NCI-H2107 (cell line): ENCODE measurements at regions not wholly inside any gene's neighbourhood (a gene's known extent, or its start where the extent isn't known, plus 50 kb on each side); places are given as distances from the start of the nearest gene placed in this dataset.

Source experiments
- DNase-seq: peaks from one replicate; lab custom pipeline; 2025; lab: John Stamatoyannopoulos, UW

DNA sequence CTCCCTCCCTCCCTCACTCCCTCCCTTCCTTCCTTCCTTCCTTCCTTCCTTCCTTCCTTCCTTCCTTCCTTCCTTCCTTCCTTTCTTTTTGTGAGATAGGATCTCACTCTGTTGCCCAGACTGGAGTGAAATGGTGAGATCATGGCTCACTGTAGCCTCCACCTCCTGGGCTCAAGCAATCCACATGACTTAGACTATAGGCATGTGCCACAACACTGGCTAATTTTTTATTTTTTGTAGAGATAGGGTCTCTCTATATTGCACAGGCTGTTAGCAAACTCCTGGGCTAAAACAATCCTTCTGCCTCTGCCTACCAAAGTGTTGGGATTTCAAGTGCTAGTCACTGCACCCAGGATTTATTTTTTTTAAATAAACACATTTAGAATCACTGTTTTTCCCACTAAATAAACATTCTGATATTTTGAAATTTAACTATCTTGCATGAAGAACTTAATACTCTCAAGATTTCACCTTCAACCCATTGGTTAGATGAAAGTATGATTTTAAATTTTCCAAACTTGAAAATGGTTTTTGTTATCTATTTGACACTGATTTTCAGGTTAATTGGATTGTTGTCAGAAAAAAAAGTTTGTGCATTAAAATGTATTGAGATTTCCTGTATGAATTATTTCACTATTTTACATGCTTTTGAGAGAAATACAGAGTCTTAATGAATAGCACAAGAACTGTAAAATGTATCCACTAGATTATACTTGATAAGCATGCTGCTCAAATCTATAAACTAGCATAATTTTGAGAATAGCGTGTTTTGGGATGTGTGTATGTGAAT lies 745.1 kb downstream of the TSN start:
- DNase-seq = no peak

GRCh38 chr2:122506620-122507019 lies 751.2 kb downstream of the TSN start:
- DNase-seq = no peak

DNA sequence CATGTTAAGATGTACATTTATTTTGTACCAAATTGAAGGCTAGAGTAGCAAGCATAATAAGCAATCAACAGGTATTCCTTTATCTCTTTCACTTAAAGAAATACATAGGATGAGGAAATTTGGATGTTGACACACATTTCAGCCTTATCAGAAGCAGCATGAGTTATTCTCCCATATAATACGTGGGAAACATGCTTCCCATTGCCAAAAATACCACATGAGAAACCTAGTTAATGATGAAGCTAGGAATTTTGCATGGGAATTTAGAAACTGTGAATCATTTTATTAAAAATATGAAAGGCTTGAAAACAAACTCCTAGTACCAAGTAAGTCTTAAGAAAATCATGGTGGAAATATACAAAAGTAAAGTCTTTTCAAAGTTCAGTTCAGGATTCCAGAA lies 751.8 kb downstream of the TSN start:
- DNase-seq = no peak

DNA sequence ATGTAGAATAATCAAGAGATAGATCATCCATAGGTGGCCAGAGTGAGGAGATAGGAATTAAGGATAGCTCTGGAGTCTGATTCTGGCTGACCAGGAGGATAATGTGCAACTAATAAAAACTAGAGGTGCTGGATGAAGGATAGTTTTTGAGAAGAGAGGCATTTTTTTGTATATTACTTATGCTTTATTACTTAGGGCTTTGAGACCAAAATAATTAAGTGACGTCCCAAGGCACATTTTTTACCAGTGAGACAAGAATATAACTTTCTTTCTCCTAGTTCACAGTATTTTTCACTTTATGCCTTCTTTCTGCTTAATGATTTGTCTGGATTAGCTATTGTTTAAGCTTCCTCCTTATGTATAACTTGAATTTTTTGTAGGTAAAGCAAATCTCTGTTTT lies 756.6 kb downstream of the TSN start:
- no peak for DNase-seq

GRCh38 chr2:122514451-122514996 lies 759.1 kb downstream of the TSN start:
- no peak for DNase-seq

GRCh38 chr2:122515731-122516290 lies 760.4 kb downstream of the TSN start:
- no peak for DNase-seq

DNA sequence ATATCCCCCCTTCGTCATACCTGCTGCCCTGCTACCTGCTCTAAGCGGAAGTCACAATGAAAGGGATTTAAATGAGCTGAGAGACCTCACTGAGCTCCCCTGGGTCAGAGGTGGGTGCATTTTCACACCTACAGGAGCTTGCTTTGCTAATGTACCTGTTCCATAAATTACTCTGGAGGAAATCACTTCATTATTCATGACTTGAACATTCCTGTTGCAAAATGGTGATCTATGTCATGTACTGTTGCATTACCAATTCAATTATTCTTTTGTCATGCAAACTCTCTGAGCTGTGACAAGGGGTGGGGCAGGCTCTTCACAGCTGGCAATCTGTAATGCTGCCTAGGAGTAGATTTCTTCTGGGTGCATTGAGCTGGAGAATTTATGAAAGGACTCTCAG lies 761.3 kb downstream of the TSN start:
- no peak for DNase-seq

DNA sequence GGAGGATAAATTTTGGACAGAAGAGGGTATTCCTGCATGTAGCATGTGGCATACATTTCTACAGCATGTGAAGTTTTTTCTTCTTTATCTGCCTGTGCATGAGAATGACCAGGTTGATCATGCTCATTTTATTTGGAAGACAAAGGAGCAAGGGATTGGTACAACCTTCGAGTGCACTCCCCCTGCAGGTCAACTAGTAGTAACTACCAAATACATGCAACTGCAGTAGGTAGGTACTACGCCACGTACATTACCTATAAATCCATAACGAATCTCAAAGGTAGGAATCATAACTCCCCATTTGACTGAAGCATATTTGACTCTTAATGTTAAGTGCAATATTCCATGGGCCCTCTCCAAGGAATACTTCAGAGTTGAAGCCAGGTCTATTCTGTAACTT lies 763.9 kb downstream of the TSN start:
- no peak for DNase-seq

GRCh38 chr2:122519821-122520611 lies 764.6 kb downstream of the TSN start:
- DNase-seq = no peak

- no peak for DNase-seq
Observed at GRCh38 chr2:122523143-122523542, 767.7 kb downstream of the TSN start.

GRCh38 chr2:122523981-122524380 lies 768.5 kb downstream of the TSN start:
- DNase-seq = no peak

DNA sequence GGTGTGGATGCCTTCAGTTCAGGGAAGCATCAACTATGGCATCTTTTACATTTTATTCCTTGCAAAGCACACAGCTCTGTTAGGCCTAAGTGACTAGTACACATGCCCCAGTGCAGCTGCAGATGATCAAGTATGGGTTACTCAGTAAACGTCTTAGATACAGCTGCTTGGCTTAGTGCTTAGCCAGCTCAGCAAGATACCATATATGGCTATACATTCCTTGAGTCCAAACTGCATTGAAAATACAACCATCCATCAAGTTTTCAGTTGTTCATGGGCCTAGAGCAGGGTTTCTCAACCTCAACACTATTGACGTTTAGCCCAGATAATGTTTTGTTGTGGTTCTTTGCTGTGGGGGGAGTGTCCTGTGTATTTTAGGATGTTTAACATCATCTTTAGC lies 769.9 kb downstream of the TSN start:
- no peak for DNase-seq

DNA sequence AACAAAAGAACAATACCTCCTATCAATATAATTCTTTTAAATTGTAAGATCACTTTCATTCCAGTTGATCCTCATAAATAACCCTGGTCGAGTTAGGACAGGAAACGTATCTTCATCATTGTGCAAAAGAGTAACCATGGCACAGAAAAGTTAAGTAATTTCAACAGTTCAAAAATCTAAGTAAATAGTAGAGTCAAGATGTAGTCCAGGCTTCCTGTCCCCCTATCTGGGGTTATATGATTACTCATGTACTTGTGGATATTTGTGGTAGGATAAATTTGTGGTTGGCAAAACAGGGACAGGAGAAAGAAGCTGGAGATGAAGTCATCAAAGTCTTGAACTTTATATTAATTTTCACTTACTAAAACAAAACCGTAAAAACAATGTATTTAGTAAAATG lies 772.6 kb downstream of the TSN start:
- DNase-seq = no peak

DNA sequence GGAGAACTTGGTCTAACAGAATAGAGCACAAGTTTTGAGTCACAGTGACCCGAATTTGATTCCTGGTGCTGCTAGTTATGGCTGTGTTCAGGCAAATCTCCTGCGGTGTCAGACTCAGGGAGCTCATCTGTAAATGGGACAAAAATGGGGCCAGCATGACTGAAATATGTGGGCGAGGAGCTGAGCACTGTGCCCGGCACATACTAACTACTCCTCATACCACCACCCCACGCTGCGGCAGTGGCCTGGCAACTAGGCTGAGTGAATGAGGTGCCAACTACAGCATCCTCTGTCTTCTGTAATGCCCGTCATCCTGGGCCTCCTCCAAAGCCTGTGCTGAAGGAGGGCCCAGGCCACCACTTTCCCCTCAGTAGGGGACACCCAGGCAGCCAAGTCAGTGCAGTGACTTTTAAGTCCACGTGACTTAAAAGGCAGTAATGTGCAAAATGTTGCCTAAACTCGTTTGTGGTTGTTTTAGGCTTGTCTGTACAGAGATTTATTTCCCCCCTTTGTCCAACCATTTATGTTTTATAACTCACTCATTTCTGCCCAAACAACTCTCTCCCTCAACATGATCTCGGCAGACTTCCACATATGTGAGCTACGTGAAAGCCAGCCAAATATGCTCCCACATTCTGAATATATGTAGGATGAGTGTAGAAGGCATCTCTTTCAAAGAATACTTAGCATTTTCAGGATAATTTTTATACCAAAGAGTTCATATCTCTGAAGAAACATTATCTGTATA lies 773.7 kb downstream of the TSN start:
- DNase-seq = no peak

GRCh38 chr2:122530814-122531213 lies 775.4 kb downstream of the TSN start:
- DNase-seq = no peak

DNA sequence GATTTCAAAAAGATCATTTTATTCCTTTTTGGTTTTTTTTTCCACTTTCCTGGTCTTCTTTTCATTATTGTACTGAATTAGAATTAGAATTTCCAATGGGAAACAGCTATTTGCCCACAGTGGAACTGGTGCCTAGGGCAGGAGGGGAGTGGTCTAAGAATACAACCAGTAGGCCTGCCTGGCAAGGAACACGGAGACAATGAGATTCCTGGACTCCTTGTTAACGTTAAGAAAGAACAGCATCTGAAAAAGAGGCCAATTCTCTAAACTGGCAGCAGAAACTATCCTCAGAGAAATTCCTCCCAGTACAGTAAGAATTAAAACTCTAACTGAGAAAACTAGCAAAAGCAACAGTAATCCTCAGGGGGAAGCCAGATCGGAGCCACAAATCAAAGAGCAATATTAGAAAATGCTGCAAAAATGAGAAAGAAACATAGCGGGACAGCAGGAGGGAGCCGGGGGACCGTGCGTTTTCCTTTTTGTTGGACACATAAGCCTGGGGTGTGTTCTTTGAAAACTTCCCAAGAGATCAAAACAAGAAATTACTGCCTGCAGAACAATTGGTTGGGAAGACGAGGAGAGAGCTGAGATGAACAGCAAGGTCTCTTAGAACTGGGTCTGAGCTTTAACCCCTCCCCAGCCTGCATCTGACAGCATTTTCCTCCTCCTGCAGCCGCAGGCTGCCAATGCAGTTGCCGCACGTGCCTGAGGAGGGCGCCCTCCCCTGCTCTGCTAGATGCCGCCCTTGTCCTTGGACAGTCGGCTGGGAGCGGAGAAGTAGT lies 776.0 kb downstream of the TSN start:
- DNase-seq = no peak

DNA sequence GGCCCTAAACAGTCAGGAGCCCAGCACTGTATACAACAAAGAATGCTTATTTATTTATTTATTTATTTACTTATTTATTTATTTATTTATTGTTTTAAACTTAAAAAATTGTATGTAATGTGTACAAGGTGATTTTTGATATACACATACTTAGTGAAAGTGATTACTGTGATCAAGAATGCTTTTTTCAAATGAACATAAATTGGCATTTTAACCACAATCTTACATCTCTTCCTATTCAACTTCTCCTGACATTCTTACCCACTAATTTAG lies 776.6 kb downstream of the TSN start:
- DNase-seq = no peak

DNA sequence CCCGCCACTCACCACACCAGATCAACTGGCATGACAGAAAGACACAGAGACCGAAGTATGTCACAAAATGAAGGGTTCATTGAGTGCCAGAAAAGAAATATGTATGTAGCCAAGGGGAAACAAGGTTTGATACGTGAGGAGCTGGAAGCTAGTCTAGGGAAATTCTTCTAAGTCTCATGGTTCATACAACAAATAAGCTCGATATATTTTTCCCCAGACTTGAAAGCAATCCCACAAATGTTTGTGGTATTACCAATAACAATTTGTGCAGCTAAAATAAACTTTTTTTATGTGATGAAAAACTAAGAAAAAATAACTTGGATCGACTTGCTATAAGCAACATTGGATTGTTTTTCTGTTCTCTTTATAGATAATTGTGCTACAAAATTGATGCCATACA lies 777.0 kb downstream of the TSN start:
- no peak for DNase-seq

DNA sequence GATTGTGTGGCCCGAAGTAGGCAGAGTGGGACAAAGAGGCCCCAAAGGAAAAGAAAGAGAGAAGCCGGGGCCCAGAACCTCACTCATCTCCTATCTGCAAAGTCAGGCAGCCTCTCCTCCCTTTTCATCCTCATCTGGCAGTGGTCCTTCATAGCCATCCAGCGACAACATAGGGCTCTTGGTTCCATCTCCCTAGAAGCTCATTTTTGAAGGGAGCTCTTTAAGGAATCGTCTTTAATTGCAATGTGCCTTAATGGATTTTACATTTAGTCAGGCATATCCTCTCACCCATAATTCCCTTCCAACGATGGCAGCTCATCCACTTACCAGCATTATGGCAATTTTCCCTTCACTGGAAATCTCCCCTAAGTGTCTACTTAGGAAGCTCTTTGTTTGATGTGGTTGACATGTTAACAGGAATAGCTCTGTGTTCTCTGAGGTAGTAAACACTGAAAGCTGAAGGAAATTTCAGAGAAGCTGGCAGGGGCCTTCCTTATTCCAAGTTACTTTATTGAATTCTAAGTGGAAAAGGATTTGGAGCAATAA lies 780.6 kb downstream of the TSN start:
- DNase-seq = no peak

- DNase-seq = no peak
Observed at GRCh38 chr2:122539311-122539710, 783.9 kb downstream of the TSN start.

- no peak for DNase-seq
Observed at GRCh38 chr2:122539920-122540319, 784.5 kb downstream of the TSN start.
